ENCODE measurements at regions not wholly inside any gene's neighbourhood (a gene's known extent, or its start where the extent isn't known, plus 50 kb on each side); places are given as distances from the start of the nearest gene placed in this dataset.

DNA sequence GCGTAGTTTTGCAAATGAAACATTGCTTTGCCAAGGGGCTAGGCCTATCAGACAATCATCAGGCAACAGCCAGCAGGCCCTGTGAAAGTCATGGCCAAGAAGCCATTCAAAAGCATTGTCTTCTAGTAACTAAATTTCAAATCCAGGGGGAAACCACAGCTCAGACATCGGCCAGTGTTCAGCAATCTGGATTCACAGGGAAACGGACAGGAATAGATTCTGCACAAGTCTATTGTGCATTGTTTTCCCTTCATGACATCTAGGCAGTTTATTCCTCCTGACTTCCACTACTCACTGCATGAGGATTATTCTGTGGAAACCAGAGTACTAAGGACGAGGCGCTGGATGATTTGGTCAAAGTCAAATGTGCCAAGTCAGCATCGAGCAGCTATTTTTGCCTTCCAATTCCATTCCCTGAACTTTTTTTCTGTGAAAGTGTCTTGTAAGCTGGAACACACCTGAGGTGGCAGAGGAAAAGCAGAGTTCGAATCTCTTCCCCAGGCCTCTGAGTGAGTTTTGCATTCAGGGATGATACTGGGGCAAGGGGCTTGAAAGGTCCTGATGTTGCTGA is 75.4 kb downstream of the VCPKMT start:
- no peaks in the 10 kb centered on the region; the same call in 1 of the 2 replicates for H3K27me3 Mint-ChIP-seq (ENCODE audit: low read depth)
- ATAC-seq (no peak), DNase-seq (ENCODE audit: low spot score) (no peak)
- TF ChIP-seq, protein P1, sequence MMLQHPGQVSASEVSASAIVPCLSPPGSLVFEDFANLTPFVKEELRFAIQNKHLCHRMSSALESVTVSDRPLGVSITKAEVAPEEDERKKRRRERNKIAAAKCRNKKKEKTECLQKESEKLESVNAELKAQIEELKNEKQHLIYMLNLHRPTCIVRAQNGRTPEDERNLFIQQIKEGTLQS (CRISPR knock-in tag; conservative IDR thresholded peaks at IDR 0.05): no peak
- TF ChIP-seq ZNF671 (CRISPR knock-in tag; IDR thresholded peaks at IDR 0.05) (no peak), HMGA2 (CRISPR knock-in tag; IDR thresholded peaks at IDR 0.05) (no peak), GABPB1 (CRISPR knock-in tag; IDR thresholded peaks at IDR 0.05) (no peak), NR2C2 (CRISPR knock-in tag; IDR thresholded peaks at IDR 0.05) (no peak), FOXJ3 (CRISPR knock-in tag; IDR thresholded peaks at IDR 0.05; ENCODE audit: borderline replicate concordance) (no peak), NFATC4 (CRISPR knock-in tag; IDR thresholded peaks at IDR 0.05) (no peak)
- H3K27ac Mint-ChIP-seq: no peak overlapping the region
- CTCF ChIA-PET: no interaction called here
- peaks cover 5% of the 10 kb centered on the region; the same call in 1 of the 2 replicates for H3K36me3 Mint-ChIP-seq
- H3K4me1 Mint-ChIP-seq: peaks cover 9% of the 10 kb centered on the region
- H3K4me3 Mint-ChIP-seq: no peak overlapping the region
- POLR2A ChIA-PET: no interaction called here
- H3K9me3 Mint-ChIP-seq: peaks cover 8% of the 10 kb centered on the region

DNA sequence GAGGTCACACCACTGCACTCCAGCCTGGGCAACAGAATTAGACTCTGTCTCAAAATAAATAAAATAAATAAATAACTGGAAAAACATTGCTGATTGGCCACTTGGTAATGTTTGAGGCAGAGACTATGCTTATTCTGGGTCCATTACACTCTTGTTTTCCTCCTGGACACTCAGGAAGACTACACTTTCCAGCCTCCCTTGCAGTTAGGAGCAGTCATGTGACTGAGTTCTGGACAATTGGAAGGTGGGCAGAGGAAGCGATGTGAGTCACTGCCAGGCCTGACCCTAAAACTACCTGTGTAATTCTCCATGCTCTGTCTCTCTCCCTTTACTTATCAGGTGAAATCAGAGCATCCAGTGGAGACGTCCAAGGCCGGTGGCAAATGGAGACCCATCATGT is 74.4 kb downstream of the VCPKMT start:
- Mint-ChIP-seq H3K27me3 (ENCODE audit: low read depth) (no peaks in the 10 kb centered on the region; the same call in 1 of the 2 replicates), H3K4me3 (no peak overlapping the region), H3K36me3 (peaks cover 5% of the 10 kb centered on the region; the same call in 1 of the 2 replicates), H3K4me1 (peaks cover 16% of the 10 kb centered on the region), H3K27ac (no peak overlapping the region), H3K9me3 (peaks cover 8% of the 10 kb centered on the region)
- TF ChIP-seq, protein P2, sequence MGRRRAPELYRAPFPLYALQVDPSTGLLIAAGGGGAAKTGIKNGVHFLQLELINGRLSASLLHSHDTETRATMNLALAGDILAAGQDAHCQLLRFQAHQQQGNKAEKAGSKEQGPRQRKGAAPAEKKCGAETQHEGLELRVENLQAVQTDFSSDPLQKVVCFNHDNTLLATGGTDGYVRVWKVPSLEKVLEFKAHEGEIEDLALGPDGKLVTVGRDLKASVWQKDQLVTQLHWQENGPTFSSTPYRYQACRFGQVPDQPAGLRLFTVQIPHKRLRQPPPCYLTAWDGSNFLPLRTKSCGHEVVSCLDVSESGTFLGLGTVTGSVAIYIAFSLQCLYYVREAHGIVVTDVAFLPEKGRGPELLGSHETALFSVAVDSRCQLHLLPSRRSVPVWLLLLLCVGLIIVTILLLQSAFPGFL (CRISPR knock-in tag; IDR thresholded peaks at IDR 0.05; ENCODE audit: borderline replicate concordance): no peak
- TF ChIP-seq, protein P3, sequence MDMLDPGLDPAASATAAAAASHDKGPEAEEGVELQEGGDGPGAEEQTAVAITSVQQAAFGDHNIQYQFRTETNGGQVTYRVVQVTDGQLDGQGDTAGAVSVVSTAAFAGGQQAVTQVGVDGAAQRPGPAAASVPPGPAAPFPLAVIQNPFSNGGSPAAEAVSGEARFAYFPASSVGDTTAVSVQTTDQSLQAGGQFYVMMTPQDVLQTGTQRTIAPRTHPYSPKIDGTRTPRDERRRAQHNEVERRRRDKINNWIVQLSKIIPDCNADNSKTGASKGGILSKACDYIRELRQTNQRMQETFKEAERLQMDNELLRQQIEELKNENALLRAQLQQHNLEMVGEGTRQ (CRISPR knock-in tag; IDR thresholded peaks at IDR 0.05): peak; percentile 68
- TF ChIP-seq, protein P4, sequence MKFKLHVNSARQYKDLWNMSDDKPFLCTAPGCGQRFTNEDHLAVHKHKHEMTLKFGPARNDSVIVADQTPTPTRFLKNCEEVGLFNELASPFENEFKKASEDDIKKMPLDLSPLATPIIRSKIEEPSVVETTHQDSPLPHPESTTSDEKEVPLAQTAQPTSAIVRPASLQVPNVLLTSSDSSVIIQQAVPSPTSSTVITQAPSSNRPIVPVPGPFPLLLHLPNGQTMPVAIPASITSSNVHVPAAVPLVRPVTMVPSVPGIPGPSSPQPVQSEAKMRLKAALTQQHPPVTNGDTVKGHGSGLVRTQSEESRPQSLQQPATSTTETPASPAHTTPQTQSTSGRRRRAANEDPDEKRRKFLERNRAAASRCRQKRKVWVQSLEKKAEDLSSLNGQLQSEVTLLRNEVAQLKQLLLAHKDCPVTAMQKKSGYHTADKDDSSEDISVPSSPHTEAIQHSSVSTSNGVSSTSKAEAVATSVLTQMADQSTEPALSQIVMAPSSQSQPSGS (CRISPR knock-in tag; IDR thresholded peaks at IDR 0.05; ENCODE audit: borderline replicate concordance, low read depth): no peak
- TF ChIP-seq, protein P5, sequence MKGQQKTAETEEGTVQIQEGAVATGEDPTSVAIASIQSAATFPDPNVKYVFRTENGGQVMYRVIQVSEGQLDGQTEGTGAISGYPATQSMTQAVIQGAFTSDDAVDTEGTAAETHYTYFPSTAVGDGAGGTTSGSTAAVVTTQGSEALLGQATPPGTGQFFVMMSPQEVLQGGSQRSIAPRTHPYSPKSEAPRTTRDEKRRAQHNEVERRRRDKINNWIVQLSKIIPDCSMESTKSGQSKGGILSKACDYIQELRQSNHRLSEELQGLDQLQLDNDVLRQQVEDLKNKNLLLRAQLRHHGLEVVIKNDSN (CRISPR knock-in tag; IDR thresholded peaks at IDR 0.05): peak; percentile 30; the same call in 1 of the 2 replicates
- TF ChIP-seq, protein P6, sequence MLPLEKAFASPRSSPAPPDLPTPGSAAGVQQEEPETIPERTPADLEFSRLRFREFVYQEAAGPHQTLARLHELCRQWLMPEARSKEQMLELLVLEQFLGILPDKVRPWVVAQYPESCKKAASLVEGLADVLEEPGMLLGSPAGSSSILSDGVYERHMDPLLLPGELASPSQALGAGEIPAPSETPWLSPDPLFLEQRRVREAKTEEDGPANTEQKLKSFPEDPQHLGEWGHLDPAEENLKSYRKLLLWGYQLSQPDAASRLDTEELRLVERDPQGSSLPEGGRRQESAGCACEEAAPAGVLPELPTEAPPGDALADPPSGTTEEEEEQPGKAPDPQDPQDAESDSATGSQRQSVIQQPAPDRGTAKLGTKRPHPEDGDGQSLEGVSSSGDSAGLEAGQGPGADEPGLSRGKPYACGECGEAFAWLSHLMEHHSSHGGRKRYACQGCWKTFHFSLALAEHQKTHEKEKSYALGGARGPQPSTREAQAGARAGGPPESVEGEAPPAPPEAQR (CRISPR knock-in tag; IDR thresholded peaks at IDR 0.05): no peak
- ATAC-seq (no peak), DNase-seq (ENCODE audit: low spot score) (no peak)
- ChIA-PET CTCF (no interaction called here), POLR2A (no interaction called here)

DNA sequence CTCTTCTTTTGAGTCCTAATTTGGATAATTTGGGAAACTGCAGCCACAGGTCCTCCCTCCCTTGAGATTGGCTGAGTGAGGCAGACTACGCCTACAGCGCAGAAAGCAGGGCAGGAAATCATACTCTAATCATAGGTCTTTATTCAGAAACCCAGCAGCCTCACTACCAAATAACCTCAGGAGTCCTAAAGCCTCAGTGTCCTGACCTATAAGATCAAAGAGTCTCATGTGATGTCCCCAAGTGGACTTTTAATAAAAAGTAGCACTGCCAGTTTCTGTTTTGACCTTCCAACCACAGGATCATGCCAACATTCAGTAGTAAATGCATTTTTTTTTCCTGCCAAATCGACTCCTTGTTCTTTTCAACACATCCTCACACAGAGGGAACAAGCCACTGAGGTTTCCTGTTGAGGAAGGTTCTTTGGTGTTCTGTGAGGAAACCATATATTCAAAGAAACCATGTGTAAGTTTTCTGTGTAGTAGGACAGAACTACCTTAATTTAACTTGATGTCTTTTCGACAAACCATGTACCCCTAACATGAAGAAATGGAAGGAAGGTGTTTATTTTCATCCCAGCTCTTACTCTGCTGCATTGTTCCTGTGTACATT is 72.2 kb downstream of the VCPKMT start:
- peaks cover 13% of the 10 kb centered on the region for H3K9me3 Mint-ChIP-seq
- H3K27ac Mint-ChIP-seq: no peak overlapping the region
- no peaks in the 10 kb centered on the region; the same call in 1 of the 2 replicates for H3K27me3 Mint-ChIP-seq (ENCODE audit: low read depth)
- CTCF ChIA-PET: no interaction called here
- no peak overlapping the region for H3K4me3 Mint-ChIP-seq
- no peak for ATAC-seq
- H3K36me3 Mint-ChIP-seq: peaks cover 5% of the 10 kb centered on the region; the same call in 1 of the 2 replicates
- peaks cover 20% of the 10 kb centered on the region for H3K4me1 Mint-ChIP-seq
- DNase-seq (ENCODE audit: low spot score): no peak
- POLR2A ChIA-PET: no interaction called here
- TF ChIP-seq KAT7 (CRISPR knock-in tag; IDR thresholded peaks at IDR 0.05; ENCODE audit: borderline replicate concordance) (no peak), ZNF317 (CRISPR knock-in tag; IDR thresholded peaks at IDR 0.05; ENCODE audit: borderline replicate concordance, low read depth) (no peak), RELA (CRISPR knock-in tag; IDR thresholded peaks at IDR 0.05; ENCODE audit: borderline replicate concordance) (no peak), SOX15 (CRISPR knock-in tag; IDR thresholded peaks at IDR 0.05) (no peak), SMAD3 (CRISPR knock-in tag; IDR thresholded peaks at IDR 0.05; ENCODE audit: borderline replicate concordance) (no peak)
- TF ChIP-seq, protein P7, sequence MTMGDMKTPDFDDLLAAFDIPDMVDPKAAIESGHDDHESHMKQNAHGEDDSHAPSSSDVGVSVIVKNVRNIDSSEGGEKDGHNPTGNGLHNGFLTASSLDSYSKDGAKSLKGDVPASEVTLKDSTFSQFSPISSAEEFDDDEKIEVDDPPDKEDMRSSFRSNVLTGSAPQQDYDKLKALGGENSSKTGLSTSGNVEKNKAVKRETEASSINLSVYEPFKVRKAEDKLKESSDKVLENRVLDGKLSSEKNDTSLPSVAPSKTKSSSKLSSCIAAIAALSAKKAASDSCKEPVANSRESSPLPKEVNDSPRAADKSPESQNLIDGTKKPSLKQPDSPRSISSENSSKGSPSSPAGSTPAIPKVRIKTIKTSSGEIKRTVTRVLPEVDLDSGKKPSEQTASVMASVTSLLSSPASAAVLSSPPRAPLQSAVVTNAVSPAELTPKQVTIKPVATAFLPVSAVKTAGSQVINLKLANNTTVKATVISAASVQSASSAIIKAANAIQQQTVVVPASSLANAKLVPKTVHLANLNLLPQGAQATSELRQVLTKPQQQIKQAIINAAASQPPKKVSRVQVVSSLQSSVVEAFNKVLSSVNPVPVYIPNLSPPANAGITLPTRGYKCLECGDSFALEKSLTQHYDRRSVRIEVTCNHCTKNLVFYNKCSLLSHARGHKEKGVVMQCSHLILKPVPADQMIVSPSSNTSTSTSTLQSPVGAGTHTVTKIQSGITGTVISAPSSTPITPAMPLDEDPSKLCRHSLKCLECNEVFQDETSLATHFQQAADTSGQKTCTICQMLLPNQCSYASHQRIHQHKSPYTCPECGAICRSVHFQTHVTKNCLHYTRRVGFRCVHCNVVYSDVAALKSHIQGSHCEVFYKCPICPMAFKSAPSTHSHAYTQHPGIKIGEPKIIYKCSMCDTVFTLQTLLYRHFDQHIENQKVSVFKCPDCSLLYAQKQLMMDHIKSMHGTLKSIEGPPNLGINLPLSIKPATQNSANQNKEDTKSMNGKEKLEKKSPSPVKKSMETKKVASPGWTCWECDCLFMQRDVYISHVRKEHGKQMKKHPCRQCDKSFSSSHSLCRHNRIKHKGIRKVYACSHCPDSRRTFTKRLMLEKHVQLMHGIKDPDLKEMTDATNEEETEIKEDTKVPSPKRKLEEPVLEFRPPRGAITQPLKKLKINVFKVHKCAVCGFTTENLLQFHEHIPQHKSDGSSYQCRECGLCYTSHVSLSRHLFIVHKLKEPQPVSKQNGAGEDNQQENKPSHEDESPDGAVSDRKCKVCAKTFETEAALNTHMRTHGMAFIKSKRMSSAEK (CRISPR knock-in tag; IDR thresholded peaks at IDR 0.05; ENCODE audit: borderline replicate concordance): no peak
- TF ChIP-seq, protein P8, sequence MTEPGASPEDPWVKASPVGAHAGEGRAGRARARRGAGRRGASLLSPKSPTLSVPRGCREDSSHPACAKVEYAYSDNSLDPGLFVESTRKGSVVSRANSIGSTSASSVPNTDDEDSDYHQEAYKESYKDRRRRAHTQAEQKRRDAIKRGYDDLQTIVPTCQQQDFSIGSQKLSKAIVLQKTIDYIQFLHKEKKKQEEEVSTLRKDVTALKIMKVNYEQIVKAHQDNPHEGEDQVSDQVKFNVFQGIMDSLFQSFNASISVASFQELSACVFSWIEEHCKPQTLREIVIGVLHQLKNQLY (CRISPR knock-in tag; IDR thresholded peaks at IDR 0.05): no peak
